Ammon's horn (tissue), 1 donor: ENCODE measurements at regions not wholly inside any gene's neighbourhood (a gene's known extent, or its start where the extent isn't known, plus 50 kb on each side); places are given as distances from the start of the nearest gene placed in this dataset.

Source experiments
- DNase-seq: peaks from one replicate; pipeline ENCODE4 v3.0.0-alpha.2; 2016; ENCODE audit warnings: low spot score

DNA sequence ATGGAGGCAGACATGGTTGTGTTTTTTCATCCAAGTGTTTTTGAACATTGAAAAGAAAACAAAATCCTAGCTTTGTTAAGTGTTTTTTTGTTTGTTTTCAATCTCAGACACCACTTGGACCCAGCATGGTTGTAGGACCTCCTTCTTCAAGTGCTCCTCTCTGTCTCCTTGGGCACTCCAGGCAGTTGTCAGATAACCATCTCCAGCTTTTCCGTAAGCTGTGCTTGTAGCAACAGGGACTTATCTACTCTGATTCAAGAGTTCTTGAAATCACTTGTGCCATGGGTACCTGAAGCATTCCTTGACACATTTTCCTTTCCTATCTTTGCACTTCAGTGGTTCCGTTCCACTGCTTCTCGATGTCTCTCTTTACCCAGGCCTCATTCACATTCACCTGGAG is 334.9 kb upstream of the DDX53 start:
- DNase-seq: no peak

DNA sequence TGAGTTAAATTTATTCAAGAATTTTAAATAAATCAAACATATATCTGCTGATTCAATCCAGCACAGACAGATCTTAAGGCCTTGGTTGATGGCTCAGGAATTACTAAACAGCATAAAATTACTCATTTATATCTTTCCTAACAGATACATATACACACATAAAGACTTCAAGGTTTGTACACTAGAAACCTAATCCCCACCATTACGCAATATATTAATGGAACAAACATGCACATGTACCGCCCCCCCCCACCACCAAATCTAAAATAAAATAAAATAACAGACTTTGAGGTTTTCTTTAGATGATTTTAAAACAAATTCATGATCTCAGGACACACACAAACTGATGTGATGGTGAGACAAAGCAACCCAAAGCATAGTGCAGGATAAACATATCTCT is 333.9 kb upstream of the DDX53 start:
- DNase-seq: no peak

DNA sequence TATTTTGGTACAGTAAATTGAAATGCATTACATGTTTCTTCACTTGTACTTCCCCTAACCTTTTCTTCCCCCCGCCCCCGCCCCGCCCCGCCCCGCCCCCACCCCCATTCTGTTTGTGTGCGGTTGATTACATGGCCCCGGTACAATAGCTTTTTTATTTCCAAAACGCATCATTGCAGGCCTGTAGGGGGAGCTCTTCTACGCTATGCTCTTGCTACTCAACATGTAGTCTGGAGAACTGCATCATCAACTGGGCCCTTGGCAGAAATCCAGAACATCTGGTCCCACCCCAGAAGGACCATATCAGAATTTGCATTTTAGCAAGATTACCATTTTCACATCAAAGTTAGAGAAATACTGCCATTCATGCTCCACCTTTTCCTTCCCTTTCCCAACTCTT is 333.3 kb upstream of the DDX53 start:
- peak; percentile 54 for DNase-seq

DNA sequence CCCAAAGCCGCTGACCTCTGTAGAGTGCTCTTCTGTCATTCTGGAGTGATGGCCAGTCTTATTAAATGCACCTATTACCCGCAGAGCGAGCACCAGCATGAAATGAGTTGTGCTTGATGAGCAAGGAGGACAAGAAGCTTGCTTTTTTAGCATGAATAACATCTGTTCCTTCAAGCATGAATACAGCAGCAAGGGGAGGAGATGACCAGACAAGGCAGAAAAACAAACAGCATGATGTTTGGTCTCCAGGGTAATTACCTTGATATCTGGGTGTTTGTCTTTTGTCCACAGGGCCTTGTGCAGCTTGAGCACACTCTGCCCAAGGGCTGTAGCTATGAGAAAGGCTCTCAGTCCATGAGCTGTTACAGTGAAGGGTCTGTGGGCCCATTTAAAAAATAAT is 324.8 kb upstream of the DDX53 start:
- DNase-seq: no peak

DNA sequence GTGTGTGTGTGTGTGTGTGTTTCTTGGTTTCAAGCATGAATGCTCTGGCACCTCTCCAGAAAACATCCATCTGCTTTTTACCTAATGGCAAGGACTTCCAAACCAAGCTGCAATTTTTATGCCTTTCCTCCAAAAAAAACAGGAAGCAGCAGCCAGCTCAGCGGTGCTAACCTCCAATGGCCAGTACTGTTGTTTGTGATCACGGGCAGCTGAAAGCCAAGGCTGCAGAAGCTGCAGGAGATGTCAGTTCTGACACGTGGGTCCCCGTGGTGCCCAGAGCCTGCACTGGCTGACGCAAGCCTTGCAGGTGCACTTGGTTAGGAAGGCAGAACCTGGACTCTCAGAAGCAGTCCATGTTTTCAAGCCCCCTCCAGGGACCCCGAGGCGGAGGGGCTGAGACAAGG is 313.6 kb upstream of the DDX53 start:
- peak; percentile 2 for DNase-seq

DNA sequence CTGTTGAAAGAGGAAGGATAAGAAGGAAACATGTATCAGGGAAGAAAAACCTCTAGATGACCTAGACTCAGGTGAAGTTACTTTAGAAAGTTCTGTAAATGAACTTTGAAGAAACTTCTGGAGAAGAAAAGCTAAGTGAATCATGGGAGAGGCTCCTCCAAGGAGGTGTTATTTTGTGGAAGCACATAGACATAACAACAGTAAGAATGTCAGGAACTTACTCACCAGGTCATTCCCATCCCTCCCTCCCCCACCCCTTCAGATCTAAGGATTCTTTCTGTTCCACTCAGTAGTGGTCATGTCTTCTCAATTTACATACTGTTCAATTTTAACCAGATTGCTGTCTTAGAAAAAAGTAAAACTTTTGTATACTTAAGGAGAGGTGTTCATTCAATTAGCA is 310.5 kb upstream of the DDX53 start:
- DNase-seq: no peak

DNA sequence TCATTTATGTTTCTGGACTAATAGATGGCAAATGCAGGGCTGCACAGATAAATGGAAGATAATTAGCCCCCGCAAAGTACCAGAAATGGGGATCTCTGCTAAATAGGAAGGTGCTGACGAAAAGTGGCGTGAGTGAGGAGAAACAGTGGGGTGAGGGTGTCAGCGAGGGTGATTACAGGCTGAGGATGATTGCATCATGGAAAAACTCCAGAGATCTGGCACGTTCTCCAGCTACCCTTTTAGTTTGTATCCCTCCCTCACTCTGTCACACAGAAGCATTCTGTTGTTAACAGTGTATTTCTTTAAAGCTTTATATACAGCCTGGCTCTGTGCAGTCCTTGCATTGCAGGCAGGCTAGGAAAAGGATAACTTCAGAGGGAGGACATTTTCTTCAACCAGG is 309.6 kb upstream of the DDX53 start:
- DNase-seq: peak; percentile 2

DNA sequence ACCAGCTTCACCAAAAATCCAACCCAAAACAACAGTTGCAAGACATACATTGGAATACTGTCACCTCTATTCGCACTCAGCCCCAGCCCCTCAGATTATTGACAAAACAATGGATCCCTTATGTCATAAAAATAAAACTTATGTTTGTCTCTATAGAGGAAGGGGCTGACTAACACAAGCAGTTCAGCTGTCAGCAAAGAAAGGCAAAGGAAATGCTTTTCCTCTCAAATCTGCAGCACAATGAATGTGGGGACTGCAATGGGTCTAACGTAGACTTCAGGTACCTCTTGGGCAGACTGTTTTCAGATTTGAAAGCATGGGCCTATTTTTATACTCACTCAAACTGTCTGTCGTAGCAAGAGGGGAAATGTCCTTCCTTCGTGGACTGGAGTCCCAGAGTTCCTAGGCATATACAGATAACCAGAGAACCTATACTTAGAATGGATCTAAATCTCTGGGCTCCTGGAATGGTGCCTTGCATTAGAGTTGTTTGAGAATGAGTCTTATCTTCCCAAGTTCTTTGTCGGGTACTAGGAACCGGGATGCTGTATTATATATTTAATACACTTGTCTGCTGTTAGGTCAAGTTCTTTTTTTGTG is 307.7 kb upstream of the DDX53 start:
- DNase-seq: no peak

DNA sequence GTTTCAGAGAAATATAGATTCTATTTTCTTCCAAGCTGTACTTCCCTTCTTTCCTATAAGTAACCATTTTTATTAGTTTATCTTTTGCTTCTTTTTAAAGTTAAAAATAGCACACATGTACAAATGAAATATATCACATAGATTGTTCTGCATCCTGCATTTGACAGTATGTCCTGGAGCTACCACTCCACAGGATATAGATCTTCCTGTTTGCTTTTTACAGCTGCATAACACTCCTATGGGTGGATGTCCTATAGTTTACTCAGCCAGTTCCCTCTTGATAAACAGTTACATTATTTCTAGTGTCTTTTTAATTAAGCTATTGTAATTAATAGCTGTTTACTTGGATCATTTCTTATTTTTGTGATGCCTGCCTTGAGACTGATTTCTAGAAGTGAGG is 301.6 kb upstream of the DDX53 start:
- DNase-seq: no peak

DNA sequence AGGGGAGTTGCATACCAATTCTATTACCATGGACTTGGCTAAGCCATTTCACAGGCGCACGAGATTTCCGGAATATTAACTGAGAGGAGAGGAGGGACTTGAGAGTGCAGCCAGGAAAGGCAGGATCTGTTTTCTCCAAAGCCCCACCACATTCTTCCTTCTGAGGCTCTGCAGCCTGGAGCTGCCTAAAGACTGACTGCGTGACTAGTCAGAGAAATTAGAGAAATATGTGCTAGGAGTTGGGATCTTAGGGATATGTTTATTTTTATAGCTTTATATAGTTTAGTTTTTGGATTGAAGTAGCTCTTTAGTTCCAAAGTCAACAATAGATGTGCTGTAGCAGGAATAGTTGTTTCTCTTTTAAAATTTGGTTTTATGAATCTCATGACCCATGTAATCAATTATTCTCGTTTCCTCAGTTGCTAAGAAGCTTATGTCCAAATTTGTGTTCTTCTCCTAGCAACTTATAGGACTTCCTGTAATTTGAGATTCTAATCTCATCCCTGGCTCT is 300.1 kb upstream of the DDX53 start:
- DNase-seq: no peak

DNA sequence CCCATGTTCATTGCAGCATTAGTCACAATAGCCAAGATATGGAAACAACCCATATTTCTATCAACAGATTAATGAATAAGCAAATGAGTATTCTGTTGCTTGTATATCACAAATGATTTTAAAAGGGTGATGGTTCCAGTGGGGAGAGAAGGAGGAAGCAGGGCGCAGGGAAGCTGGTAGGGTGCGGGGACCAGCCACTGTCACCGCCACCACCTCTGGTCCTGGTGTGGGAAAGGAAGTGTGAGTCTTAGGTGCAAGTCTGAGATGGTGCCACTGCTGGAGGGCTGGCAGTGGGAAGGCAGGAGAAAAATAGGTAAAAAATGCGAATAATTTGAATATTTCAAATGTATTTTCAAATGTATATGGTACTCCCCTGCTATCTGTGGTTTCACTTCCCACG is 286.8 kb upstream of the DDX53 start:
- no peak for DNase-seq

DNA sequence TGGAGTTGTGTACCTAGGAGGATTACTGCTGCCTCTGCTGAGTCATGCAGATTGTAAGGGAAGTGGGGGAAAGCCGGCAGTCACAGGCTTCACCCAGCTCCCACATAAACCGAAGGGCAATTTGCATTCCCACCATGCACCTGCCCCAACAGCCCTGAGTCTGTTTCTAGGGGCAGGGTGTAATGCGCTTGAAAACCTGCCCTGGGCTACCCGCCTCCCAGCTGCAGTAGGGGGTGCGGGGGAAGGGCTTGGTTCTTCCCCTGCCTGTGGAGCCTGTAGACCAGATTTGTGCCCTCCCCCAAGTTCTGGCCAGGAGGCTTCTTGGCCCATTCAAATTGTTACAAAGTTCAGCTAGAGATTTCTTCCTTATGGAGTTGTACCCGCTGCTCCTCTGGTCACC is 269.2 kb upstream of the DDX53 start:
- no peak for DNase-seq

DNA sequence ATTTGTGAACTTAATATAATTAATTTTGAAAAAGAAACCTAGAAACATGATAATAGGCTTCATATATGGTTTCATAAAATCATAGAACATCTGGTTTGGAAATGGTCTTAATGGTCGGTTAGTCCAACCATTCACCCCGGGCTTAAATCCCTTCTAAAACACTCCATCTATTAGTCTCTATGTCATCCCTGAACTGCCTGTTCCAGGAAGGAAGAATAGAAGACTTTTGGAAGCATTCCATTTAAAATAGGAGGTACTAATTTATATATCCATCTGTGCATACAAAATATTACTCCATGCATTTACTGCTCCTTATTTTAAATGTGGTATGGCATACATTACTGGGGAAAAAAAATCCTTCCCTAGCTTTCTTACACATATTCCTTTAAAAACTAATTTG is 262.2 kb upstream of the DDX53 start:
- DNase-seq: no peak

DNA sequence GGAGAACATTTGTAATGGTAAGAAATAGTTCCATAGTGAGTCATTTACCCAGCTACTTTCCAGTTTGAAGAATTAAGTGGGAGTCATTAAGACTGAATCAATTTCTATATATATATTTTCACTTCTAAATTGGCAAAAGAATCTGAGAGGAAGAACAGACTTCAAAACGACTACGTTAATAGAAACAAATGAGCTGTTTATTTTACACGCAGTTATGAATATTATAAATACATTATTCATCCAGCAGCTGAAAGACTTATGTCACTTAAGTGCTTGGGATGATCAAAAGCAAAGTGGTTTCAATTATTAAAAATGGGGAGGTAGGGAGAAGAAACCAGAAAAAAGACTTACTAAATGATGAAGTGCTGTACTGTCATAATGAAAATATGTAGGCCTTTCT is 260.5 kb upstream of the DDX53 start:
- DNase-seq: no peak

DNA sequence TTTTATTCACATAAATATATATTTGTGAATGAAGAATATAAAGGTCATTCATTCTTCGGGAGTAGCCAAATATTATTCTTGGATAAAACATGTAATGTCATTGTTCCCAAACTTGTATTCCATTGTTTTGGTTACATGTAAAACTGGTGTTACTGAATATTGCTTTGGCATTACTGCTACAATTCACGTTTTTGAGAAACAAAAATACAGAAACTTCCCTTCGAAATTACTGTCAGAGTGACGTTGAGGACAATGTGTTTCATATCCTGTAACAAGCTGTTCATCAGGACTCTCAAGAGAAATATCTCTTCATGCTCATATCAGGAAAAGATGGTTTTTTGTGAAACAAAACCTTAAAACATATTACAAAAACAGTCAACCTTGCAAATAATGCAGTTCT is 258.9 kb upstream of the DDX53 start:
- no peak for DNase-seq

DNA sequence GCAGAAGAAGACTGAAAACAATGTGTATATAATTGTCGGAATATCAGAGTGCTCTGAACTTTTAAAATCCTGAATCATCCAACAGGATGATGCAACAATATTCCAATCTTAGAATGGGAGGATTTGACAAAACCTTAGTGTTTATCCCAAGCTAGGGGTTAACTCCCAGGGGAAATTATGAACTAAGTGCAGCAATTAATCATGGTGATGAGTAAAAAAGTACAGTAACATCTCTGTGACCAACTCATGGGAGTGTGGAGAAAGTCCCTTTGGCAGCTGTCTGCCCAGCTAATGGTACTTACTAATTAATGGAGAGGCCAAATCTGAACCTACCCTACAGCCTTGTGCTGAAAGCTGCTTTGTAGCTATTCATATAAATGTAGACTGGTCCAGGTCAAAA is 257.6 kb upstream of the DDX53 start:
- no peak for DNase-seq

DNA sequence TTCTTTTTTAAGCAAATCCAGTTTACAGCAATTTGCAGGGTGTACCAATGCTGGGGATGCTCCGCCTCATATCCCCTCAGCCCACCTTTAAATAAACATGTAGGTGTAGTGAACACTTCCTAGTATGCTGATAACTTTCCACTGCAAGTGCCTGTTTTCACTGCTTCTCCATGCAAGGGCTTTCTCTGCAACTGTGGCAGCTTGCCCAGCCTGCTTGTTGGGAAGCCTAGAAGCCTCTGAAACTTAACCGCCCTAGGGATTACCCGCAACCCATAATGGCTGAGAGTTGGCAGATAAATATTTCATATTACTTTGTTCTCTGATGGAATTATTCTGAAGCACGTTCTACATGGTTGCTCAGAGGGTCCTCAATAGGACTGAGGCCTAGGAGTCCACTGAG is 253.7 kb upstream of the DDX53 start:
- peak; percentile 1 for DNase-seq

DNA sequence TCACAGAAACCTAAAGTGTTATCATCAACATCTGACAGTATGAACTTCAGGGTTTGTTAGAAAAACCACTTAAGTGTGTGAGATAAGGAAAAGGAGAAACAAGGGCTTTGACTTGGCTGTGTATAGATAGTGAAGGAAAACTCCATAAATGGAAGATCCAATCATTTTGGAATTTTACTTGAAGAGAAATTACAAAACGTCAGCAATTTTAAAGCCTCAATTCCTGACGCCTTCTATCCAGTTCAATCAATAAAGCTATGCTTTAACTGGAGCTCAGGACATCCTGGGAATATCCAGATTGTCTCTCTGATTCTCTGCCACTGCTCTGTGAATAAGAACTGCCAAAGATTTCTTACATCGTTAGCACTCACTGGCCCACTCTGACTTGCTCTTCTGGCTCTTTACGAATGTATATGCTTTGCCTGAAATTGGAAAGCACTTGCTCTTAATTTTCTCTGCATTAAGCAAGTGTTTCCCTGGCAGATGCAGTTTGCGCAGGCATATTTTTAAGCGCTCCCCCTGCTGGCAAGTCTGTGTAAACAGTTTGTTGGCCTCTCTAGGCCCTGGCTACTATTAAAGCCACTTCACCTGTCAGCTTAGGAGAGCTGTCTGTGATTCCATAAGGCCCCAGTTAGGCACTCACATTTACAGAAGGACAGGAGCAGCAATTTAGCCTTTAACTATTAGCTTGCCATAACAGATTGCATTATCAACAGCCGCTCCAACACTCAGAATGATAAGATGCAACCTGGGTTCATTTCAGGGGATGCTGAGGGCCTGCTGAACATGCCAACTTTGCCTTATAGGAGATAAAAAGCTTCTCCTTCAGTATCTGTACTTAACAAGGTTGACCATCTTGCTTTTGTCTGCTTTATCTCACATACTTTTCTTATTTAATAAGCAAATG is 251.4 kb upstream of the DDX53 start:
- peak; percentile 32 for DNase-seq

DNA sequence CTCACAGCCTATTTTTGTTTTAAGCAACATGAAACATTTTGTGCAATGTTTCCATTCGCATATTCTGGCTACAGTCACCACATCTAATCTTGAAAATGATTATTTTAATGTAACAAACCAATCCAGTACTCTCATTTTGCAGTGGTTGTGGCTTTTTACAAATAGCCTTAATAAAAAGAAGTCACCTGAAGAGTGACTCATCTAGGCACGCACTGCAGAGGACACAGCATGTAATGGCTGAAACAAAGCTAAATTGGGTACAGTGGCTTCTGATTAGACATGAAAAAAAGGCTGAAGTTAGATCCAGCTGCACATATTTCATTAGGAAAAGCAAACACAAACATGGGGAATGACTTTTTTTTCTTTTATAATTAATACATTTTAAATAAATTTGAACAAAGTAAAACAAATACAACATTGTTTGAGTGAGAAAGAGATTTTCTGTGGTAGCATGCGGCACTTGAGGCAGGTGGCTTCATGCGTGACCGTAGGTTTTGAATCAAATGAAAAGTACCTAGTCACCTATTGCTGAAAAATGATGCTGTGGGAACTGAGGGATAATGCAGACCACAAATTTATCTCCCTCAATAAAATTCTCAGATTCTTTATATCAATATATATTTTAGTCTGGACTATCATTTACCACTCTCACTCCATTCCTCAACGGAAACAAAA is 240.8 kb upstream of the DDX53 start:
- no peak for DNase-seq

DNA sequence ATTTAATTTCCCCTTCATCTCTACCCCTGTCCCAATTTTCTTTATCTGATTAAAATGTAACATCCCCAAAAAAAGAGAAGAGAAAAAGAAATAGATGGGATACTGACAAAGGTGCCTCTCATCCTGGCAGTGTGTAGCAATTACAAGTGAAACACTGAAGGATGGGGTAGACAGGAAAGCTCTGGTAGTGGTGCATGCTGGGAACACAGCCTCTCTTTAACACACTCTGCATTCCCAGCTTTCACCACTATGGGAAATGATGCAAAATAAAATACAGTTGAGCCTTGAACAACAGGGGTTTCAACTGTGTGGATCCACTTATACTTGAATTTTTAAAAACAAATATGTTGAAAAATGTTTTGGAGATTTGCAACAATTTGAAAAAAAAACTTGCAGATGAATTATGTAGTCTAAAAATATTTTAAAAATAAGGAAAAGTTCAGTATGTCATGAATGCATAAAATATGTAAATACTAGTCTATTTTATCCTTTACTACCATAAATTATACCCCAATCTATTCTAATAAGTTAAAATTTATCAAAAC is 239.2 kb upstream of the DDX53 start:
- DNase-seq: no peak

DNA sequence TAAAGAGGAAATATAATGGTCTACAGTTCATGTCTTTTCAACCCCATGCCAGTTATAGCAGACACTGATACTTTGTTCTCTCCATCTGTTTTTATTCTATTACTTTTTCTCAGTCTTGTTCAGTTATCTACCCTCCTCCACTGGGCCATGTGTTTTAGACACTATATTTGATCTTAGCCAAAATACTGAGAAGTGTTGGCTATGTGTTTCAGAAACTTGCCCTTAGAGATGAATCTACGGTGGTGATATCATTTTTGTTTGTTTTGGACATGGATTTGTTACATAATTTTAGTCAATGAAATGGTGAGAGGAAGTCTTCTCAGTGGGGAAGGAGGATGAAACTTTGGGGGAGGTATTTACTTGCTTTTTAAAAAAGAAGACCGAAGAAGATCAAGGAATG is 211.5 kb upstream of the DDX53 start:
- DNase-seq: no peak

DNA sequence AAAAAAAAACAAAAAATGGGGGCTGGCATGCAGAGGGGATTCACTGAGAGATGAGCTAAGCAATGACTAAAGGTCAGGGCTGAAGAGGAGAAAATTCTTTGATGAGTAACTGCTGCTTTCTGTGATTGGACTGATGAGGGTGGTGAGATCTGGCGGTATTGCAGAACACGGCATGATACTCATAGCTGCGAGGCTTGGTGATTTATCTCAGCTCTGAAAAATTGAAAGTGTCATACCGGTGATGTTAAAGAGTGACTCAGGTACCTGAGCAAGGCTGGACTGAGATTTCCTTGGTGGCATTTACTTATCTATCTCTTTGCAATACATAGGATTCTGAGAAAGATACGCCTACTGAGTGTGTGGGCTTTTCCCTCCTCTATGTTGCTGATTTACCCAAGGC is 204.1 kb upstream of the DDX53 start:
- DNase-seq: no peak

DNA sequence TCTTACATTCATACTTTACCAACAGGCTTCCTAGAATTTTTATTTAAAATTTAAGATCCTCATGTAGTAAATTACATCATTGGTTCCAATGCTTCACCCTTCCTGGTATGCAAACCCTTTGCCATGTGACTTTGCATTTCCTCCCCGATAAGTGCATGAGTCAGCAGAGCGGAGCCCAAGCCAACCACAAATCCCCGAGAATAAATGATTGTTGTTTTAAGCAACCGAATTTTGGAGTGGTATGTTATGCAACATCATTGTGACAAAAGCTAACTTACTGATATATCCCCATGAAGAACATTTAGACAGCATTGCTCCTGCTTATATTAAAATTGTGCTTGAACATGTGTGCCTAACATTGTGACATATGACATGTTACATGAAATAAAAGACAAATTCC is 199.4 kb upstream of the DDX53 start:
- DNase-seq: no peak
